ENCODE measurements at regions not wholly inside any gene's neighbourhood (a gene's known extent, or its start where the extent isn't known, plus 50 kb on each side); places are given as distances from the start of the nearest gene placed in this dataset.

DNA sequence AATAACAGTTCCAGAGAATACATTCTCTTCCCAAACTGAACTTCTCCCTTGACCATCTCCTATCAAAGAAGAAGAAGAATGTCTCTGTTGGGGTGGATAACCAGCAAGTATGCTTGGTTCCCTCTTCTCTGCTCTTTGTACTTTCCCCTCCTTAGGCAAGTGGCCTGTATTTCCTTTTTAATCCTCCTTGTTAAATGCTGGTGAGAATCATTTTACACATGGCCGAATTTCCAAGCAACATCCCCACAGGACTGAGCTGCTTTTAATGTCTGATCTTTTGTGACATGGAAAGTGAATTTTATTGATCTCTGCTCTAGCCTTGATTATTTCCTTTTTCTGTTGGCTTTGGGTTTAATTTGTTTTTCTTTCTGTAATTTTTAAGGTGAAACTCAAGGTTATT is 336.7 kb downstream of the DUSP10 start:
- no peak for DNase-seq (ENCODE audit: insufficient read length, low spot score)
- FAIRE-seq: no peak

DNA sequence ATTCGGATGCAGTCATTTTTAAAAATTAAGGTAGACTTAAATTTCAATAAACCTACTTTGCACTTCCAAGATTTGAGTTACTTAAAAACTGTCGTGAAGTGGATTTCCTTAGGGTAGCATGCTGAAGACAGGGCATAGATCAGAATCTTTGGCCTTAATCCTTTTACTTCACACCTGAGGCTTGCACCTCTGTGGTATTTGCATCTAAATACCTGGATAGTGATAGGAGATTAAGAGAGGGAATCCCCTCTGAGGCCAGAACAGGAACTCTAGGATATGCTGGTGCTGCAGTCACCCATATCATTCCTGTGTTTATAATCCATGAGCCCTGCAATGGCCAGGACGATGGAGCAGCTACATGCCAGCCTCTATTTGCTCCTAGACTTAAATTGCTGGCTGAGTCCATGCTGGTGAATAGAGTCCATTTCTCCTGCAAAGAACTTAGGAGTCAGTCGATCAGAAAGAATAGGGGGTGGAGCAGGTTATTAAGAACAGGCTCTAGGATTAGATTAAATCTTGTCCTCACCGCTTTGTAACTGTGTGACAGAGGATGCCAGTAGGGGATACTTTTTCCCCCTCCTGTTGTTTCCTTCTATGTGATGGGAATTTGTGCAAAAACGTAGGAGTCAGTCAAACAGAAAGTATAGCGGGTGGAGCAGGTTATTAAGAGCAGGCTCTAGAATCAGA is 333.6 kb downstream of the DUSP10 start:
- DNase-seq (ENCODE audit: insufficient read length, low spot score): no peak

DNA sequence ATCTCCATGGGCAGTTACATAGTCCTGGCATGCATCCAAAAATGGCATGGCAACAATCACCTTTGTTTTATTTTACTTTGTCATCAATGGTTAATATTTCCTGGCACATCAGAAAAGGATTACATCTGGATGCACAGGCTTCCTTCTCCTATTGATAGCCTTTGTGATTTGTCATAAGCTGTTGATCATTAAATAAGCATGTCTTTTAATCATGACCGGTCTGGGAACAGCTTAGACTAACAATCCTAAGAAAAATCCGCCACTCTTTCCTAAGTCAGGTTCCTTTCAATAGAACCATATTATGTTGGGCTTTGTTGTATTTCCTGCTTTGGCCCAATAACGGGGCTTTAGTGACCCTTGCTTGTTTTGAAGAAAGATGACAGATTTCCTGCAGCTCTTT is 330.6 kb downstream of the DUSP10 start:
- FAIRE-seq (no peak), DNase-seq (ENCODE audit: insufficient read length, low spot score) (no peak)

More for the DNA sequence above, 333.6 kb downstream of the DUSP10 start:
- no peak for FAIRE-seq

DNA sequence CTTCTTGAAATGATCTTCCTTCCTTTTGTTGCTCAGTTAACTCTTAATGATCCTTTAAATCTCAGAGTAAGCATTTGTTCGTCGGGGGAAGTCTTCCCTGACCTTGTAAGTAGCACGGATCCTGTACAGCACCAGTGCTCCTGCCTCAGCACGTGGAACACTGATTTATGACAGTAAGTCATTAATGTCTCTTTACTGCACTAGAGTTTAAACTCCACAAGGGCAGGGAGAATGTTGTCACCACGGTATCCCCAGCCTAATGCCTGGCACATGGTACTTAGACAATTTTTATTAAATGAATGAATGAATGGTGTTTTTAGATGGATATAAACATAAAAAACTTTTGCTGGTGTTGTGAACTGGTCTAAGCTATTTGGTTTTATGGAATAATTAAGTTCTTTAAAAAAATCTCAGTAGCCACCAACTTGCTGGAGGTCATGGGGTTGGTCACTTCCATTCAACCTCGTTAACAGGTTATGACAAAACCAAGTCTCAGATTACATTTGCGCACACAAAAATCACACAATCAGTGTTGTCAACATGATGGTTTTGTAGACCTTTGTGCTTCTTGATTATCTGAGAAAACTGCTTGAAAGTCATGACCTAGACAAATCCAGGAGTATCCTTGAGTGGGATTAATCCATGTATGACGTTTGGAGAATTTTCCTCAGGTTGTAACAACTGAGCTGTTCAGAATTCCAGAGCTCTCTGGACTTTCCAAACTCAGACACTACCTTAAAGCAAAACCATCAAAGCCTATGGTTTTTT is 326.9 kb downstream of the DUSP10 start:
- FAIRE-seq: no peak
- DNase-seq (ENCODE audit: insufficient read length, low spot score): no peak

DNA sequence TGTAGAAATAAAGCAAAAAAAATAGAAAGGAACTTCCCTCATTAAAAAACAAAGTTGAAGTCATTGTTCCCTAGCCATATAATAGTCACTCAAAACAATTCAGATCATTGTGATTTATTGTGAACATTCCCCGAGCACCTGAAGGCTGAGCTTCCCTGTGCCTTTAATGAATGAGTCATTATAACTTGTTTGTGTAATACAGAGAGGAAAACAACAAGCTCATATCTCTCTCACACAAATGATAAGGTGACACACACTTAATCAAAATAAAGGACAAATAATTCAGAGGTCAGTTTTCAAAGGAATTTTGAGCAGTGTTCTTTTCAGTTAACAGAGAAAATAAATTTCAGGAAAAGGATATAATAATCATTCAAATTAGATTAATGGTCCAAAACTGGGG is 326.2 kb downstream of the DUSP10 start:
- FAIRE-seq: no peak
- no peak for DNase-seq (ENCODE audit: insufficient read length, low spot score)

DNA sequence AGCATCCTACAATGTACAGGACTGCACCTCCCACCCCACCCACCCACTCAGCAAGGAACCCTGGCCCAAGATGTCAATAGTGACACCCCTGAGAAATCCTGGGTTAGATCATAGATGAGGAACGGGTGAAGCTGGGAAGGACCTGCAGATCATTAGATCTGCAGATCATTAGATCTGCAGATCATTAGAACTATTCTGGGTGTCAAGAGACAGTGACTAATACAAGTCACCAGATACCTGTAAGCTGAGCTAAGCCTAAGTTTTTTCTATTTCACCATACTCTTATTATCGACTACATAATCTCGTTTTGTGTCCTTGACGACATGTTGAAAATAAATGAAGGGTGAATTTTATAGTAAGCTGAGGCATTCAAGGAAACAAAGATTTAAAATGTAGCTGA is 325.7 kb downstream of the DUSP10 start:
- FAIRE-seq (no peak), DNase-seq (ENCODE audit: insufficient read length, low spot score) (no peak)

DNA sequence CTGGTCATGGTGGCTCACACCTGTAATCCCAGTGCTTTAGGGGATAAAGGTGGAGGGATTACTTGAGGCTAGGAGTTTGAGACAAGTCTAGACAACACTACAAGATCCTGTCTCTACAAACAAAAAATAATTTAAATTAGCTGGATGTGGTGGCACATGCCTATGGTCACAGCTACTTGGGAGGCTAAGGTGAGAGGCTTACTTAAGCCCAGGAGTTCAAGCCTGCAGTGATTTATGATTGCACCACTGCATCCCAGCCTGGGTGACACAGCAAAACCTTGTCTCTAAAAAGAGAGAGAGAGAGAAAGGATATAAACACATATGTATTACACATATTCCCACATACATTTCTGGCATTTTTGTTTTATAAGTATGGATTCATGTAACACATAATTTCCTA is 325.2 kb downstream of the DUSP10 start:
- DNase-seq (ENCODE audit: insufficient read length, low spot score) (no peak), FAIRE-seq (no peak)

DNA sequence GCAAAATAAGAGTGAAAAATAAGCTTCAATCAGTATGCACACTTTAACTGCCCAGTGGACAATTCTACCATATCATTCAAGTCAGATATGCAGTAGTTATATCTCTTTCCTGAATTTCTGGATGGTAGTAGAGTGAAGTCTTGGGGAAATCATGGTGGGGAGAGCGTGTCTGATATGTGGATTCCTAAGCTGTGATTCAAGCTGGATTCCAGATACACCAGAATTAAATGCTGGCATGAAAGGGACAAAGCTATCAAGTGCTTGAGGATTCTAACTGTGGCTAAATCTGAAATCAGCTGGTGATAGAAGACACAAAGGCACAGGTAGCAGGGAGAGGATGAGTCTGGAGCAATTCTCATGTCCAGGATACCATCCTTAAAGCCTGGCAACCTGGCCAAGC is 323.5 kb downstream of the DUSP10 start:
- DNase-seq (ENCODE audit: insufficient read length, low spot score) (no peak), FAIRE-seq (peak; percentile 36)

DNA sequence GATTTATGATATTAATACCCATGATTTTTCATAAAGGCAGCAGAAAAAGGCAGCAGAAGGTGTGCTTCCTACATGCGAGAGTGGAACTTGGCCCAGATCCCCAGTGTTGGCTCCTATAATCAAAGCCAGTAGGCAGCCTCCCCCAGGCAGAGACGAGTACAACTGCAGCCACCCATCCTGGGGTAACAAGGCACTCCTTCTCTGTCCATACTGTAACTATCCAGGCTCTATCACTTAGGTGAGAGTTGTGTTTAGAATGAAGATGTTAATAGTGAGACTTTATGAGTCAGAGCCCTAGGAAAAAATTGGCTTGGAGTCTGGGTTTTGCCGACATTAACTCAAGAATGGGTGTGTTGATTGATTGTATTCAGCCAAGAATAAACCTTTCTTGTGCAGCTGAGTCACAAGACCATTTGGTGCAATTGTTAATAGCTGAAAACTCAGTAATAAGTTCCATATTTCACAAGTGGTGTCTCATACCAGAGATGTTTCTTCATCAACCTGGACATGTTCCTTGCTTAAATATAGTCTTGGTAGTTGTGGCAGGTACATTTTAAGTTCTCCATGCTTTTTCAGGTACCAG is 322.3 kb downstream of the DUSP10 start:
- DNase-seq (ENCODE audit: insufficient read length, low spot score) (no peak), FAIRE-seq (no peak)

DNA sequence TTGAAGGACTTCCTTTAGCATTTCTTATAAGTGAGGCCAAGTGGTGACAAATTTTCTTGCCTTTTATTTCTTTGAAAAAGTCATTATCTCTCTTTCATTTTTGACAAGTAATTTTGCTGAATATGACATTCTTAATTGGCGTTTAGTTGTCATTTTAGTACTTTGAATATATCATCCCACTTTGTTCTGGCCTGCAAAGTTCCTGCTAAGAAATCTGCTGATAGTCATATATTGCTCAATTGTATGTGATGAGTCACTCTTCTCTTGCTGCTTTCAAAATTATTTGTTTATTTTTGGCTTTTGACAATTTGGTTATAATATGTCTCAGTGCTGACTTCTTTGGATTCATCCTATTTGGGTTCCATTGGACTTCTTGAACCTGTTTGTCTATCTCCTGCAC is 312.6 kb downstream of the DUSP10 start:
- DNase-seq (ENCODE audit: insufficient read length, low spot score) (no peak), FAIRE-seq (no peak)

DNA sequence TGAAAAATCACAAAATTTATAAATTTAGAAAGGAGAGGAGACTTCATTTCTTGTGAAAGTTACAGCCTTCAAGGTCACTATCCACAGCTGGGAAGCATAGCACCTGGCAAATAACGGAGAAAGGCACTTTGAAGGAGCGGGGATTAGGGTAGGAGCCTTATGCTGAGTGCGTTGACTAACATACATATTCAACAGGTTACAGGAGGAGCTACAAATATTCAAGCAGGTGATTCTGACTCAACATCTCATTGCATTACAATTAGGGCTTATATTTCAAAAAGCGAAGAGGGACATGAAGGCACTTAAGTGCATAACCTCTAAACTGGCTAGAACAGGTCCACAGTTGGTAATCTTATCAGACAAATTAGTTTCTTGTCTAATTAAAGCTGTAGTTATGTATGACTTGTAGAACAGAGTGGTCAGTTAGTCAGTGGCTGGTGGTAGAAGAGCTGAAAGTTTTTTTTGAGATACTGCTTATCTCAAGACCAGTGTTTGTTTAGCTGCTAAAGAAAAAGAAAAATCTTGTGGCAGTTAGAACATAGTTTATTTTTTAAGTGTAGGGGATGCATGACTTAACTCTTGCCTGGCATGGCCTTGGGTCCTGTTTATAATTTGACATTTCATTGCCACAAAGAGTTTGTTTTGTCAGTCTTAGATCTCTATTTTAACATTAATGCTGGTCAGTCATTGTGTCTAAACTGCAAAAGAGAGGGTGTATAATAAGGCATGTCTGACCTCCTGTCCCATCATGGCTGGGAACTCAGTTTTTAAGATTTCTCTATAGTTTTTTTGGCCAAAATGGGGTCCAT is 311.5 kb downstream of the DUSP10 start:
- FAIRE-seq: no peak
- no peak for DNase-seq (ENCODE audit: insufficient read length, low spot score)

DNA sequence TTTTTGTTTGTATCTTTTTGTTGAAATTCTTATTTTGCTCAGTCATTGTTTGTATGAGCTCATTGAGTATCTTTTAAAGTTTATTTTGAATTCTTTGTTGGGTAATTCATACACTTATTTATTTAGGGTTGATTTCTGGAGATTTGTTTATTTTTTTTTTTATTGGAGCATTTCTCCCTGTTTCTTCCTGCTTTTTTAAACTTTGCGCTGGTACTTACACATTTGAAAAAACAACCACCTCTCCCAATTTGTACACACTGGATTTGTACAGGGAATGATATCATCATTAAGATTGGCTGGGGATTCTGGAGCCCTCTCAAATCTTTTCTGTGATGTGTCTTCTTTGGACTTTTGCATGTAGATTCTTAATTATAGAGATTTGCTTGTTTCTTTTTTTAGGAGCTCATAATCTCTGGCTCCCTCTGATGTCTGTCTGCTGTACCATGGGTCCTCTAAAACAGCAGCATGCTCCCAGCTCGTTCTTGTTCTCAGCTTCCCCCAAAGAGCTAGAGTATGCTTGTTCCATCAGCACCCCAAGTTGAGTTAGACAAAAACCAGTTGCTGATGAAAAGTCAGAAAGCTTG is 310.7 kb downstream of the DUSP10 start:
- FAIRE-seq: no peak
- DNase-seq (ENCODE audit: insufficient read length, low spot score): no peak

DNA sequence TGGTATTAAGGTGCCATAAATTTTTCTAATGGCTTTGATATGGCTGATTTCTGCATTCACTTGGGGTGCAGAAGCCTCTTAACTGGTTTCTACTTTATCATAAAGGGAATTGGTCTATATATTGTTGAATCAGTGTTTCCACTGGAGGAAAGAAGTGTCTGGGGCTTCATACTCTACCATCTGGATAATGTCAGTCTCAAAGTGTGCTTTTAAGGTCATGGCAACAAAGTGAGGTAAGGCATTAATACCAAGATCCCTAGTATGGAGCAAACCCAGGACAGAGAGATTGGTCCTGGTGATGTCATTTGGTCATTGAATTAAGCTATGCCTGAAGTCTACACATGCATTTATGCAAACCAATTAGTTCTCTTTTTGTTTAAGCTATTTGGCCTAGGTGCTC is 309.9 kb downstream of the DUSP10 start:
- no peak for DNase-seq (ENCODE audit: insufficient read length, low spot score)
- FAIRE-seq: no peak

DNA sequence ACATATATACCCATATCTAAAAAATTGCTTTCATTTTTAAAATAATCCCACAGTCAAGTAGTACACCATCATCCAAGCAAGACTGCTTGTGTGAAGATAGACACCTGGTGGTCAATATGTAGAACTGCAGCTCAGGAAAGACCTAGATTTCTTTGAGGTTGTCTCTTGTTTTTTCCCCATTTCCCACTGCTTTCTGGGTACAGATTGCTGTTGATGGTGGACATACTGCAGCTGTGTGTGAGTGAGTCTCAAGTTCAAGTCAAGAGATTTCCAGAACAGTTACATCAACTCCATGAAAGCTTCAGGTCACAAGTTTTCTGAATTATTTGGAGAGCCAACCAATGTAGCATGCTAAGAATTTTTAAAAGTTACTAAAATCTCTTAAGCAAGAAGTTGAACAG is 306.4 kb downstream of the DUSP10 start:
- FAIRE-seq: no peak
- DNase-seq (ENCODE audit: insufficient read length, low spot score): peak; percentile 56

DNA sequence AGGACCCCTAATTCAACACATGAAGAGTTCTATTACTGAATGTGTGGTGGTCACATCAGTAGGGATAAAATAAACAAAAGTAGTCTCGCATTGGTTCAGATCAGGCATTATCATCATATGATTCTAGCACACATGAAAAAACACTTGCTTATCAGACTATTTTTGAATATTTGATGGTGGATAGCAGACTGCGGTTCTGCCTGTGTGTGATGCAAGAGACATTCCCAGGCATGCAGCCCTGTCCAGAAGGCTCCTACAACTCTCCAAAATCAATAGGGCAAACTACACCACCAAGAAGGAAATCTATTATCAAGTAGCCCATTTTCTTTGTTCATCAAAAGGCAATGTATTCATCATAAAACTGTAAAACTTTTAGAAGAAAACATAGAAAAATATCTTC is 304.7 kb downstream of the DUSP10 start:
- FAIRE-seq: no peak
- no peak for DNase-seq (ENCODE audit: insufficient read length, low spot score)

DNA sequence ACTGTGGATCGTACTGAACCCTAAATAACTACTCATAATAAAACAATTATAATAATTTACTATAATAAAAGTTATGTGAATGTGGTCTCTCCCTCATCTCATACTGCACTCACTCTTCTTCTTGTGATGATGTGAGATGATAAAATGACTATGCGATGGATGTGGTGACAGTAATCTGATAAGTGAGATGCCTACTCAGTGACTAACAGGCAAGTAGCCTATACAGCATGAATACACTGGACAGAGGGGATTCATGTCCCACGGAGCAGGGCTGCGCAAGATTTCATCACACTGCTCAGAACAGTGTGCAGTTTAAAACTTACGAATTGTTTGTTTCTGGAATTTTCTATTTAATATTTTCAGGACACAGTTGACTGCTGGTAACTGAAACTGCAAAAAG is 304.0 kb downstream of the DUSP10 start:
- FAIRE-seq (peak; percentile 92), DNase-seq (ENCODE audit: insufficient read length, low spot score) (peak; percentile 41)

DNA sequence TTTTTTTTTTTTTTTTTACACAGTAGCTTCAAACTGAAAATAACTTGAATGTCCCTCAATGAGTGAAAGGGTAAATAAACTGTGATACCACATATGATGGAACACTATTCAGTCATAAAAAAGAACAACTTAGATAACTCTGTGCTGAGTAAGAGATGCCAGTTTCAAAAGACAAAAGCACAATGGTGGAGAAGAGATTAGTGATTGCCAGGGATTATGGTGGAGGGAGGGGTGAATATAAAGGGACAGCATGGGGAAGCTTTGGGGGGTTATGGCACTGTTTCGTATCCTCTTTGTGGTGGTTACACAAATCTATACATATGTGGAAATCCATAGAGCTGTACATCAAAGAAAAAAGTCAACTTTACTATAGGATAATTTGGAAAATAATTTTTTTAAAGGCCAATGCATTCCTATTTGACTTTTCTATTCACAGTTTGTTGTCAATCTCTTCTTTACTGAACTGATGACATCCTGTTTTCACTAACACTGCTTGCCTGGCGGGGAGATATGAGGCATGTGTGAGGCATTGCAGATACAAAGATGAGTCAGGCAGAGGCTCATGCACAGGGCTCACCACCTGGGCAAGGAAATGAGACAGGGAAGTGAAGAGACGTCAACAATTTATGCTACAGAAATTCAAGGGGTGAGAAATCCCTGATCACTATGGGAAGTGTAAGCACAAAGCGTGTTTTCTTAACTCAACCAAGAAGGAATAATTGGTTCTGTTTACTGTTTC is 302.7 kb downstream of the DUSP10 start:
- DNase-seq (ENCODE audit: insufficient read length, low spot score) (peak; percentile 59), FAIRE-seq (peak; percentile 86)

DNA sequence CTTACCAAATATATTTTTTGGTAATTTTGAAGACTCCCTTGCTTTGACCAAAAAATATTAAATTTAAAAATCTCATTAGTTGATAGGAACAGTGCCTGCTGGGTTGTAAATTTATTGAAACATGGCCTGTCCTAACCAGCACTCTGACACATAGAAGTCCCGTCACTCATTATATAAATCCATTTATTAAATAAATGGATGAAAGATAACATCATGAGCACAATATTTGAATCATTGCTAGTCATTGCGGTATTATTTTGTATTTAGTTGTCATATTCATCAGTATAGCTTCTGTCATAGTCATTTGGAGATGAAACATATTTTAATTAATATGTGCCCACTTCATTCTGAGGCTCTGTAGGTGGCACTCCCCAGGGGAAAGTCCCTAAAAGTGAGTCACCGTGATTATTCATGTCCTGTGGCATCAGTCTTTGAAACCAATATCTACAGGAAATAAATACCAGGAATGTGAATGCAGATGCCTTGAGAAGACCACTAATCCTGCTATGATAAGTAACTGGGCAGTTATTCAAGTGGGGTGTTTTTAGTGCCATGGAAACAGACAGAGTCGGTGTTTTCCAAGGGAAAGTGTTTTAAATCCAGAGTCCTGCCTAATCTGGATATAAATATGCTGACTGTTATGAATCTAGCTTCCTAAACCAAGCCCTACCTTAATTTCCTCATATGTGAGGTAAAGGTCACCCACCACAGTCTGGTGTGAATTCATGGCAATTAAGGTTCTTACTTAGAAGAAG is 302.0 kb downstream of the DUSP10 start:
- FAIRE-seq: peak; percentile 57

DNA sequence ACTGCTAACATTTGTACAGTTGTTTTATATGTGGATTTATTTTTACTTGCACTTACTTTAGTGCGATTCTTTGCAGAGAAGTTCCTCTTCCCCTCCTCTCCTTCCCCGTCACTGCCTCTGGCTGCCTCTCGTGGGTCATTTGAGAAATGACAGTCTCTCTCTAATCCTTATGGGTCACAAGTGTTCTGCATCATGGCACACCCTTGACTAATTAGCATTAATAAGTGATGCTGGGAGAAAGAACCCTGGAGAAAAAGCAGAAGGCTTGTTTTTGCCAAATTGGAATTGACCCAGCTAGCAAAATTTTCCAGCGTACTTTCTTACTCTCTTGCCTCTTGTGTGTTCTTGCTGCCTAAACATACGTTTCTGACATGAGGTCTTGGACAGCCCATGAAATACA is 301.2 kb downstream of the DUSP10 start:
- DNase-seq (ENCODE audit: insufficient read length, low spot score): no peak
- FAIRE-seq: no peak

More for the DNA sequence above, 302.0 kb downstream of the DUSP10 start:
- peak; percentile 67 for DNase-seq (ENCODE audit: insufficient read length, low spot score)

Data from HTR-8/SVneo (cell line).